Stimulated activated CD8-positive, alpha-beta memory T cell treated with anti-CD3 and anti-CD28 coated beads, Interleukin-12 subunit alpha, Interleukin-12 subunit beta, amount 100 ng/mL, for 24 hours (primary cell): ENCODE measurements at regions not wholly inside any gene's neighbourhood (a gene's known extent, or its start where the extent isn't known, plus 50 kb on each side); places are given as distances from the start of the nearest gene placed in this dataset.

Experiments
- DNase-seq: peaks from one replicate; pipeline ENCODE4 v3.0.0-alpha.2; 2020; ENCODE audit errors: extremely low read depth

DNA sequence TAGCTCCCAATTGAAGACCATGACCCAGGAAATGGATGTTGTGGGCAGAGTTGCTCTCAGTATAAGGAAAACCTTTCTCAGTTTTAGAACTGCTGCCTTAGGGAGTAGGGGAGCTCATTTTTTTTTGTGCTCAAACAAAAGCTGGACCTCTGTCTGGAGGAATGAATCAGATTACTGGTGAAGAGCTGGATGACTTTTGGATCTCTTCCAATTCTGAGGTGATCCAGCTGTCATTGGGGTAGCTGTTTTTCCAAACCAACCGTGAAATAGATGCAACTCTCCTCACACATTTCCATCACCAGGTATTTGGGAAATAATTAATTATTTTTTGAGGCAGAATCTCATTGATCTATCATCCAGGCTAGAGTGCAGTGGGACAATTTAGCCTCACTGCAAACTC lies 251.3 kb upstream of the PLET1 start:
- DNase-seq: no peak

- DNase-seq: no peak
These were observed 252.8 kb upstream of the PLET1 start for GRCh38 chr11:112513417-112513816.

DNA sequence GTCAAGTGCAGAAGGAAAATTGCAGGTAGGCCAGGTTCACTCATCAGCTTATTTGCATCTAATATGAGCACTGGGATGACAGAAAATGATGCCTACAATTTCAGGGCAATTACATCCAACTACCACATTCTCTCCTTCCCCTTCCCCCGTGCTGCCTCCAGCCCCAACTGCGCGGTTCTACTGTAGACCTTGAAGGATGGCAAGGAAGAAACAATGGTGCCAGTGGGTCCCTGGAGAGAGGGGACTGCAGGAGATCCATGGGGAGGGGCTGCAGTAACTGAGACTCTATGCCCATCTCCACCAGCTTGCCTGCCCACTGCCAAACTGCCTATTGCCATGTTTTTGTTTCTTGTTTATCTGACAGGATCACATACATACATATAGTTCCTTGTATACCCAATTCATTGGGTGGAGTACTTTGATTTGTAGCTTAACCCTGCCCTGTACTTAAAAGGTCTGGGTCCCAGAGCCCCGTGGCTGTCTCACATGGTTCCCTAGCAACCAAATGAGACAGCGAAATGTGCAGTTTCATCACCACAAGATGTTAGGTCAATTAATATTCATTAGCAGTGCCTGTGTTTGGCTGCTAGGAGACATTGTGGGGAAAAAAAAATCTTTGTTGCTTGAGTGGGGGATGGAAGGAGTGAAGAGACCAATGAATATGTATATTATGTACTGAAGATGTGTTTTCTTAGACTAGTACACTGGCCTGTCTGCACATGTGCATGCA lies 253.5 kb upstream of the PLET1 start:
- DNase-seq: no peak

DNA sequence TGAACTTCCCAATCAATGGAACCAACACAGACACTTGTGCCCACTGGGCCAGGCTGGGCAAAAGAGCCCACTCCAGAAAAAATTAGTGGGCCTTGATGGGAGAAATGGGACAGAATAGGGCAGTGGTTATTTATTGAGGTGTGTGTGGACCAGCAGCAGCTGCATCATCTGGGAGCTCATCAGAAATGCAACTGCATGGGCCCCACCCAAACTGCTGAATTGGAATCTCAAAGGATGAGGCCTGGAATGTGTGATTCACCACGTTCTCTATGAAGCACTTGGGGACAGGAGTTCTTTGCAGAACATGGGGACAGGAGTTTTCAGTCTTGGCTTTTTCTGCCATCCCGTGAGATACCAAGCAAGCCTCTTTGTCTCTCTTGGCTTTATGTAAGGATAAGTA lies 255.6 kb upstream of the PLET1 start:
- no peak for DNase-seq

DNA sequence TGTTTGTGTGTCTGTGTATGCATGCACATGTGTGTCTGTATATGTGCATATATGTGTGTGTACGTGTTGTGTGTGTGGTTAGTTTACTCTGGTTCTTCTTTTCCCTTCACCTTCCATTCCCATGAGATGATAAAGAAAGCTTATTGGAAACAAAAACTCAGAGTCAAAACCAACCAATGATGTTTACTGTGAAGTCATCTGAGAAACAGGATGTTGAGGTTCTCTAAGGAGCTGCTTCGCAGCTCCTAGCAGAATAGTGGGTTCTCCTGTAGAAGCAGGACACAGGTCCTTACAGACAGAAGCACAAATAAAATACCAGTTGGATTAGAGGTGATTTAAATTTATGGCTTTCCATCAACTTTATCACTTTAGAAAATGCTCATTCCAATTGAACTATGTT lies 256.1 kb upstream of the PLET1 start:
- DNase-seq: no peak

DNA sequence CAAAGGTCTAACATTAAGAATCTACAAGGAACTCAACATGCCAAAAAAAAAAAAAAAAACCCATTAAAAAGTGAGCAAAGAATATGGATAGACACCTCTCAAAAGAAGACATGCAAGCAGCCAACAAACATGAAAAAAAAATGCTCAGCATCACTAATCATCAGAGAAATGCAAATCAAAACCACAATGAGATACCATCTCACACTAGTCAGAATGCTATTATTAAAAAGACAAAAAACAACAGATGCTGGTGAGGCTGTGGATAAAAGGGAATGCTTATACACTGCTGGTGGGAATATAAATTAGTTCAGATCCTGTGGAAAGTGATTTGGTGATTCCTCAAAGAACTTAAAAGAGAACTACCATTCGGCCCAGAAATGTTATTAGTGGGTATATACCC lies 257.7 kb upstream of the PLET1 start:
- DNase-seq: no peak

- DNase-seq: no peak
These were observed 259.1 kb upstream of the PLET1 start for GRCh38 chr11:112519751-112520150.

DNA sequence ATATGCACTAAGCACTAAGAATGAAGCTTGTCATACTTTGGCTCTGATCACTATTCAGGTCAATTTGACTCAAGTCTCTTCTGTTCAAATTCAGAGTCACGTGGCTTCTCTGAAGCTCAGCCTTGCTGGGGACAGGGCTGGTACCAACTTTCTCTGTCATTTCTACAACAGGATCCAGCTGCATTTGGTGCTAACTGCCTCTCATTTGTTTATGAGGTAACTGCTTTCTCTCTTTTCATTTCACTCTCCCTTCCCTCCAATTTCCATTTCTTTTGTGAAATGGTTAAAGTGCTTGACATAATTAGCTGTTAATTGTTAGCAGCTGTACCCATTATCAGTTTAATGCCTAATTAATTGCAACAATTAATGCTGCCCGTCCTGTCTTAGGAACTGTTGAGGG lies 259.7 kb upstream of the PLET1 start:
- no peak for DNase-seq

- DNase-seq: no peak
These were observed 261.9 kb upstream of the PLET1 start for GRCh38 chr11:112522536-112522935.

- DNase-seq: no peak
These were observed 262.4 kb upstream of the PLET1 start for GRCh38 chr11:112523031-112523430.

DNA sequence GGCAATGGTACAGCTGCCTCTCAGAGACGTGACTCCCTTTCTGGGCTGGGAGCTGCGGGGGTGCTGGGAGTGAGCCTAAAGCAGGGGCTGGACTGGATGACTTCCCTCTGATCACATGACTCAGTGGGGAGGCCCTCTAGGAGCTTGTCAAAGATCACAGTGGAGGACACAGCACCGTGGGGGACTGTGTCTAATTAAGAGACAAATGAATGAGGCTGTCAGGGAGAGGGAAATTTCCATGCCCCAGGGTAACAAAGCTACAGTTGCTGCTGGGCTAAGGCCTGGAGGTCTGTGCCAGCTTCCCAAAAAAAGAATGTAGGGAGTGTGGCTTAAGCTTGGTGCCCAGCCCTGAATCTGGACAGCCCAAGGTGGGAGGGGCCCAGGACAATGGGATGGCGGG lies 262.8 kb upstream of the PLET1 start:
- DNase-seq: no peak

- DNase-seq: no peak
These were observed 263.3 kb upstream of the PLET1 start for GRCh38 chr11:112523951-112524350.

DNA sequence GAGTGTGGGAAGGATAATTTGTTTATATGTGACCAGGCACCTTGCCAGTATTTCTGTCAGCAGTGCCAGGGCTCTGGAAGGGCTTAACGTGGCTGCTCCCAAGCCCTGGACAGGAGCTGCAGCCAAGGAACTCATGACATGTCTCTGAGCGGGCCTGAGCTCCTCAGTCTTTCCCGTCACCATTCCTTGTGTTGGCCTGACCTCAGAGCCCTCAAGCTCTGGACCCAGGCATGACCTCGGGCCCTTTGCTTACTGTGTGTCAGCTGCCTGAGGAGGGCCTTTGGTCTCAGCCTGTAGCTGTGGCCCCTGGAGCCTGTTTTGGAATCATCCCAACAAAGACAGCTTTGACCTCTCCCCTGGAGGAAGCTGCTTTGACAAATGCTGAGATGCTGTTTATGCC lies 264.1 kb upstream of the PLET1 start:
- no peak for DNase-seq

DNA sequence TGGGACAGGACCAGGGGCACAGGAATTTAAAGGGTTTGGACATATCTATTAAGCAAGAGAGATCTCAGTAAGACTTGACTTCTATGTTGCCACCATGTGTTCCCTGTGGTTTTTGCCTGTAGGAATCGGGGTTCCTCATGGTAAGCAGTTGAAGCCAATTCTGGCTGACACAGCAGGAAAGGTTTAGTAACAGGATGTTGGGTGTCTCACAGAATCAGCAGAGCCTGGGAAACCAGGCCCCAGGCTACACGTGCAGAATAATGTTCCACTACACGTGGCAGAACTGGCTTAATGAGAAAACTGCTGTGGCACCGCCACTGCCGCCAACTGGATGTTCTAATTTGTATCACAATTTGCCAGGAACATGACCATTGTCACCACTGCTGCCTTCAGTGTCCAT lies 264.6 kb upstream of the PLET1 start:
- no peak for DNase-seq

DNA sequence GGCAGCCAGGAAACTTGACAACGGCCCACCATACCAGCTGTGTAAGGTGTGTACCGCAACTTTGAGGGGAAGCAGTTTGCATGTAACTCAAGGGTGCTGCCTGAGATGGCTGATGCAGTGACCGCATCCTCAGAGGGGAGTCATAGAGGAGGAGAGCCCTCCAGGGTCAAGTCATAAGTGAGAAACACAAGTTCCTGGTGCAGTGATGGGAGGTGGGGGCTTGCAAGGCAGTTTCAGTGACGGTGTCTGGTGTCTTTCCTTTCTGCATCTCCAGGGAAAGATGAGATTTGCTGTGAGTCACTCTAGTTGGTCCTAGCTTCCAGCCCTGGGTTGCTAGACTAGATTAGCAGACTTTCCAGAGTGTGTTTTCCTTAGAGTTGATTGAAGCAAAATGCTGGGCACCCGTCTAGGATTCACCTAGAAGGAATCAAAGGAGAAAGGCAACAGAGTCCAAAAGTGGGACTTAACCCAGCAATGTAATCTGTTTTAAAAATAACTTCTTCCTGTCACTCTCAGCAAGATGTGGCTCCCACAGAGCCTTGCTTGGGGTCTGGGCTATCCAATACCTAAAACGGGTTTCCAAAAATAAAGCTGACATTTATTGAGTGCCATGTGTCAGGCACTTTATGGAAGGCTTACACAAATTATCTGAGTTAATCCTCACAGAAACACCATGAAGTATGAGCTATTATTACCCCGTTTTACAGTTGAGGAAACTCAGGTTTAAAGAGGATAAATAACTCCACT lies 265.4 kb upstream of the PLET1 start:
- DNase-seq: no peak

GRCh38 chr11:112526699-112527416 lies 266.2 kb upstream of the PLET1 start:
- DNase-seq: no peak

DNA sequence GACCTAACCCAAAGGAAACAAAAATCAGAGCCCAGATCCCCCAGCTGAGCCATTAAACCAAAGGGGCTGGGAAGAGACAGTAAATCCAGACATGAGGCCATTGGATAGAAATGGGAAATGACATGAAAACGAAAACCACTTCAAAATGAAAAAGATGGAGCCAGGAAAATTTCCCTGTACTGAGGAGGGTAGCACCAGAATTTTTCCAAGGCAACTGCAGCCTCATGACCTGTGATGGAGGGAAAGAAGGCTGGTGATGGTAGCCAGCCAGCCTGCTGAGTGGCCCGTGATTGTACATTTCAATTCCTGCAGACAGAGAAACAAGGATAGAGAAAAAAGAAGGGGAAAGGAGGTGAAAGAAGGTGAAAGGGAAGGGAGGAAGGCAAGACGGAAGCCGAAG lies 268.4 kb upstream of the PLET1 start:
- DNase-seq: no peak

DNA sequence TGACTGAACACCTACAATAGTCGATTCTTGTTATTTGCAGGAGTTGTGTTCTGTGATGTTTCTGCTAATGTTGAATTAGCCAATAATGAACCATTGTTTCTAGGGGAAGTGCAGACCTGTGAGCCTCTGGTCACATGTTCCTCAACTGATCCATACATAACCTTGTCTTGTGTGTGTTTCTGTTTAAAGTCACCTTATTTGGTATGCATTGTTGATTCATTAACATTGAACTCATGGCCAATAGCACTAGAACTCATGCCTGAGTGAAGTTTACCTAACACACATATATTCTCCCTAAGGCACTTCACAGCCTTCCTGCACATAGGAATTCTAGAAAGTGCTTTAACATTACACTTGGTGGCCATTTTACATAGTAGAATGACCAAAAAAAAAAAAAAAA lies 271.8 kb upstream of the PLET1 start:
- no peak for DNase-seq

- no peak for DNase-seq
These were observed 273.0 kb upstream of the PLET1 start for GRCh38 chr11:112533682-112534081.

DNA sequence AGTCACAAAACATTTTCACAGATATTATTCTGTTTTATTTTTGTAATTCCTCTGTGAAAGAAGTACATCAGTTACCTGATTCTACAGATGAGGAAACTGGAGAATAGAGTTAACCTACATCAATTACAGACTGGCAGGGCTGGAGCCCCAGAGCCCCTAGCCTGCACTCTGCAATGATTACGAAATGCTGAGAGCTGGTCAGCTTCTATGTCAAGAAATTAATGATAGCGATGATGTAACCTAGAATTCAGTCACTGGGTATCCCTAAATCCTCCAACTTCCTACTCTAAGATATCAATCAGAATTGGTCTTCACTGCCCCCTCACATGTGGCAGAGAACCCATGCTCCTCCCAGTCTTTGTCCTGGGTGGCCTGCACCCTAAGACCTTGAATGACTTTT lies 273.5 kb upstream of the PLET1 start:
- DNase-seq: no peak

DNA sequence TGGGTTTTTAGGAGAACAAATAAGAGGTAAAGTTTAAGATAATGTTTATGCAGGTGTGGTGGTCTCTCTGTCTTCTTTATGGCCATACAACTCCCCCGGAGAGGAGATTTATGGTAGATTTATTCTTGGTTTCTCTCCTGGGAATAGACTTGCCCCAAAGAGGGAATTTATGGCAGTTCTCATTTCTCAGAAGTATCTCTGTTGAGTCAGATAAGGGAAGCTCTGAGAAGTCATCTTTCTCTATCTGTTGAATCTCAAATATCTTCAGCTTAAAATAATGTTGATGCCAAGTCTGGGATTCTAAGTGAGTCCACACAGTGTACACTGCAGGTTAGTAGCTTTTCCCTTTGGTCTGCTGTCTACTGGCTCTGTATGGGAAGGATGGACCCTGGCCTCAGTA lies 276.4 kb upstream of the PLET1 start:
- no peak for DNase-seq

DNA sequence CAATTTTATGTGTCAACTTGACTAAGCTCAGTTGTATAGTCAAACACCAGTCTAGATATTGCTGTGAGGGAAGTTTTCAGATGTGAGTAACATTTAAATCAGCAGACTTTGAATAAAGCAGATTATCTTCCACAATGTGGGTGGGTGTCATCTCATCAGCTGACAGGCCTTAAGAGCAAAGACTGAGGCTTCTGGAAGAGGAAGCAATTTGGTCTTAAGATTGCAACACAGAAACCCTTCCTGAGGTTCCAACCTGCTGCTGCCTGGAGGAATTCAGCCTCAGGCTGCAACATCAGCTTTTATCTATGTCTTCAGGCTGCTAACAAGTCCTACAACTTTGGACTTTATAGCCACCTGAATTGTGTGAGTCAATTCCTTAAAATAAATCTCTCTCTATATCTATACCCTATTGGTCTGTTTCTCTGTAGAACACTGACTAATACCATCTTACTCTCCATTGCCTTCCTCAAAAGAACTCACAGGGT lies 277.2 kb upstream of the PLET1 start:
- DNase-seq: no peak
